Mesothelial cell of epicardium (in vitro differentiated cells): ENCODE measurements at regions not wholly inside any gene's neighbourhood (a gene's known extent, or its start where the extent isn't known, plus 50 kb on each side); places are given as distances from the start of the nearest gene placed in this dataset.

Experiments used
- DNase-seq, 2 experiments: peaks; one replicate each; pipeline ENCODE4 v3.0.0; 2021; ENCODE audit warnings: low spot score in 2 of 2; ENCODE audit not compliant: unreplicated experiment in 2 of 2
- H3K27ac Mint-ChIP-seq: 2 replicates; pipeline ENCODE4 v1.8.0; 2021; ENCODE audit warnings: mixed read lengths
- H3K27me3 Mint-ChIP-seq: 2 replicates; pipeline ENCODE4 v1.8.0; 2021; ENCODE audit warnings: low read depth, mixed read lengths
- H3K36me3 Mint-ChIP-seq: 2 replicates; pipeline ENCODE4 v1.8.0; 2021; ENCODE audit warnings: mixed read lengths
- H3K4me1 Mint-ChIP-seq: 2 replicates; pipeline ENCODE4 v1.8.0; 2021; ENCODE audit warnings: mixed read lengths
- H3K4me3 Mint-ChIP-seq: 2 replicates; pipeline ENCODE4 v1.8.0; 2021; ENCODE audit warnings: mild to moderate bottlenecking, moderate library complexity, mixed read lengths
- H3K9me3 Mint-ChIP-seq: 2 replicates; pipeline ENCODE4 v1.8.0; 2021; ENCODE audit warnings: mixed read lengths
- CTCF ChIP-seq: fragments of 200-600 bp; sonication (generic); IDR thresholded peaks from one replicate; pipeline ENCODE4 v1.5.0; 2021; ENCODE audit warnings: antibody characterized with exemption; ENCODE audit not compliant: unreplicated experiment

- no peak for TF ChIP-seq CTCF
- H3K9me3 Mint-ChIP-seq = no peaks in the 10 kb centered on the region
- H3K36me3 Mint-ChIP-seq = no peaks in the 10 kb centered on the region
- no peak for DNase-seq
- H3K4me1 Mint-ChIP-seq = no peaks in the 10 kb centered on the region
- H3K27me3 Mint-ChIP-seq = peaks cover 10% of the 10 kb centered on the region
- no peak overlapping the region for H3K4me3 Mint-ChIP-seq
- H3K27ac Mint-ChIP-seq = no peak overlapping the region
Observed at GRCh38 chr20:57948180-57948955, 238.6 kb upstream of the PMEPA1 start.

GRCh38 chr20:57947421-57948179 is 237.8 kb upstream of the PMEPA1 start:
- no peaks in the 10 kb centered on the region for H3K9me3 Mint-ChIP-seq
- no peak overlapping the region for H3K4me3 Mint-ChIP-seq
- no peaks in the 10 kb centered on the region for H3K36me3 Mint-ChIP-seq
- H3K27me3 Mint-ChIP-seq = peaks cover 10% of the 10 kb centered on the region
- H3K4me1 Mint-ChIP-seq = no peaks in the 10 kb centered on the region
- DNase-seq = no peak
- no peak overlapping the region for H3K27ac Mint-ChIP-seq
- TF ChIP-seq CTCF = no peak

- H3K4me1 Mint-ChIP-seq = peaks cover 4% of the 10 kb centered on the region
- H3K27me3 Mint-ChIP-seq = peaks cover 7% of the 10 kb centered on the region
- TF ChIP-seq CTCF = no peak
- H3K27ac Mint-ChIP-seq = no peak overlapping the region
- H3K4me3 Mint-ChIP-seq = no peak overlapping the region
- no peaks in the 10 kb centered on the region for H3K36me3 Mint-ChIP-seq
- no peak for DNase-seq
- H3K9me3 Mint-ChIP-seq = no peaks in the 10 kb centered on the region
Observed at GRCh38 chr20:57946559-57947315, 236.9 kb upstream of the PMEPA1 start.

- DNase-seq = no peak
- TF ChIP-seq CTCF = no peak
- Mint-ChIP-seq H3K27me3 (peaks cover 11% of the 10 kb centered on the region), H3K9me3 (no peaks in the 10 kb centered on the region), H3K4me3 (no peak overlapping the region), H3K27ac (no peak overlapping the region), H3K4me1 (peaks cover 7% of the 10 kb centered on the region), H3K36me3 (no peaks in the 10 kb centered on the region)
Observed at GRCh38 chr20:57944988-57945387, 235.2 kb upstream of the PMEPA1 start.

- DNase-seq = no peak
- Mint-ChIP-seq H3K4me1 (peaks cover 10% of the 10 kb centered on the region), H3K9me3 (no peaks in the 10 kb centered on the region), H3K4me3 (no peak overlapping the region), H3K27ac (no peak overlapping the region), H3K36me3 (no peaks in the 10 kb centered on the region), H3K27me3 (peaks cover 11% of the 10 kb centered on the region)
- no peak for TF ChIP-seq CTCF
Observed at GRCh38 chr20:57943950-57944349, 234.1 kb upstream of the PMEPA1 start.
